ENCODE measurements at regions not wholly inside any gene's neighbourhood (a gene's known extent, or its start where the extent isn't known, plus 50 kb on each side); places are given as distances from the start of the nearest gene placed in this dataset.

DNA sequence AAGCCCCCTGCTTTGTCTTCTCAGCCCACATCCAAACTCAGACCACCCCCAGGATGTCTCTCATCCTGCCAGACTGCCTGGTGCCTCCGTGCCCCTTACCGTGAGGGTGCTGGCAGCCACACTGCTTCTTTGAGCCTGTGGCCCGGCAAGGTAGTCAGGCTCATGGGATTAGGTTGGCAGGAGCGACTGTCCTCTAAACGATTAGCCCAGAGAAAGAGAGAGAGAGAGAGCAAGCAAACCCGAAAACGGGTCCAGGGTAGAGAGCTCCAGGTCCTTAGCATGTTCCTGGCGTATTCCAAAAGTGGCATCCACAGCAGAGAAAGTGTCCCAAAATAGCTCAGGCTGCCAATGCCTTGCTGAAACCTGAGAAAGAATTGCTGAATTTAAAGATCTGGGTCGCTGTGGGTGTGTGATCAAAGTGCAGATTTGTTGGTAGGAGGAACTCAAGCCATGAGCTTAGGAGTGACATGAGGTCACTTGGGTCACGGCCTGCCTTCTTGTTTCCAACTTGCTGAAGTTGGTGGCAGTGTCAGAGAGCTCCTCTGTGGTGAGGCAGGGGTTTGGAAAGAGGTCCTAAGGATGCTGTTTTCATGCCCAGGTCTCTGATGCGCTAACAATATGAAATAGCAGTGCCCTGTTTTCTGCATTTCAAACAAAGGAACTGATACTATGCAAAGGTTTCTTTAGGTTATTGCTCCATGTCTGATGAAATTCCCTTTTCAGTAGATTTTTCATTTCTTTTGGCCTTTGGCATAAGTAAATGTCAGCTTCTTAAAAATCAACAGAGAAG lies 81.6 kb downstream of the RTL9 start:
- TF ChIP-seq, protein P1, sequence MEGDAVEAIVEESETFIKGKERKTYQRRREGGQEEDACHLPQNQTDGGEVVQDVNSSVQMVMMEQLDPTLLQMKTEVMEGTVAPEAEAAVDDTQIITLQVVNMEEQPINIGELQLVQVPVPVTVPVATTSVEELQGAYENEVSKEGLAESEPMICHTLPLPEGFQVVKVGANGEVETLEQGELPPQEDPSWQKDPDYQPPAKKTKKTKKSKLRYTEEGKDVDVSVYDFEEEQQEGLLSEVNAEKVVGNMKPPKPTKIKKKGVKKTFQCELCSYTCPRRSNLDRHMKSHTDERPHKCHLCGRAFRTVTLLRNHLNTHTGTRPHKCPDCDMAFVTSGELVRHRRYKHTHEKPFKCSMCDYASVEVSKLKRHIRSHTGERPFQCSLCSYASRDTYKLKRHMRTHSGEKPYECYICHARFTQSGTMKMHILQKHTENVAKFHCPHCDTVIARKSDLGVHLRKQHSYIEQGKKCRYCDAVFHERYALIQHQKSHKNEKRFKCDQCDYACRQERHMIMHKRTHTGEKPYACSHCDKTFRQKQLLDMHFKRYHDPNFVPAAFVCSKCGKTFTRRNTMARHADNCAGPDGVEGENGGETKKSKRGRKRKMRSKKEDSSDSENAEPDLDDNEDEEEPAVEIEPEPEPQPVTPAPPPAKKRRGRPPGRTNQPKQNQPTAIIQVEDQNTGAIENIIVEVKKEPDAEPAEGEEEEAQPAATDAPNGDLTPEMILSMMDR (IDR thresholded peaks at IDR 0.05; ENCODE audit: extremely low read depth in 1 of 2, insufficient read depth in 1 of 2, low read depth in 1 of 2, low read length in 2 of 2) = no peak
- TF ChIP-seq POLR2A (IDR thresholded peaks at IDR 0.05; ENCODE audit: low read depth, low read length) (no peak), EZH2 (IDR thresholded peaks at IDR 0.05; ENCODE audit: borderline replicate concordance, low read depth, low read length, severe bottlenecking) (no peak), MYC (IDR thresholded peaks at IDR 0.05; ENCODE audit: low read depth, low read length) (no peak), POLR2AphosphoS5 (IDR thresholded peaks at IDR 0.05; ENCODE audit: insufficient read depth, low read depth, low read length) (no peak), GATA2 (IDR thresholded peaks at IDR 0.05; ENCODE audit: insufficient read depth, insufficient read length, low read depth, low read length) (no peak)
- TF ChIP-seq, protein P2, sequence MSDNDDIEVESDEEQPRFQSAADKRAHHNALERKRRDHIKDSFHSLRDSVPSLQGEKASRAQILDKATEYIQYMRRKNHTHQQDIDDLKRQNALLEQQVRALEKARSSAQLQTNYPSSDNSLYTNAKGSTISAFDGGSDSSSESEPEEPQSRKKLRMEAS (IDR thresholded peaks at IDR 0.05; ENCODE audit: insufficient read depth, insufficient read length) = no peak
